Cardiac fibroblast (primary cell): ENCODE measurements at regions not wholly inside any gene's neighbourhood (a gene's known extent, or its start where the extent isn't known, plus 50 kb on each side); places are given as distances from the start of the nearest gene placed in this dataset.

Source experiments
- DNase-seq, 2 donors: peaks; one replicate each; pipeline versions ENCODE4 v3.0.0 to v3.0.0-alpha.2; 2010; ENCODE audit warnings: low read depth in 2 of 2
- H3K4me3 ChIP-seq, 2 donors: replicated peaks in 1 of 2; 1 replicate in 1 of 2; 2 replicates in 1 of 2; pipeline ENCODE4 v1.5.1; 2011; ENCODE audit warnings: low read depth in 2 of 2, low read length in 2 of 2, mild to moderate bottlenecking in 2 of 2, moderate library complexity in 1 of 2
- CTCF ChIP-seq: IDR thresholded peaks from one replicate; pipeline ENCODE4 v1.5.1; 2011; ENCODE audit warnings: low read depth, mild to moderate bottlenecking, low read length, inconsistent platforms

- no peak for TF ChIP-seq CTCF
- H3K4me3 ChIP-seq = no peak overlapping the region
- DNase-seq = no peak
Observed at GRCh38 chr7:438361-438760, 81.3 kb downstream of the PDGFA start.

GRCh38 chr7:438916-439315, 80.7 kb downstream of the PDGFA start:
- no peak overlapping the region for H3K4me3 ChIP-seq
- DNase-seq = no peak
- TF ChIP-seq CTCF = no peak

GRCh38 chr7:440059-440749, 79.4 kb downstream of the PDGFA start:
- no peak for DNase-seq
- H3K4me3 ChIP-seq = no peak overlapping the region
- no peak for TF ChIP-seq CTCF

- TF ChIP-seq CTCF = no peak
- H3K4me3 ChIP-seq = no peak overlapping the region
- DNase-seq = no peak
Observed at GRCh38 chr7:441684-442421, 77.8 kb downstream of the PDGFA start.

- no peak for TF ChIP-seq CTCF
- DNase-seq = no peak
- H3K4me3 ChIP-seq = no peak overlapping the region
Observed at GRCh38 chr7:442457-442856, 77.2 kb downstream of the PDGFA start.

GRCh38 chr7:443279-443833, 76.3 kb downstream of the PDGFA start:
- no peak for TF ChIP-seq CTCF
- no peak for DNase-seq
- no peak overlapping the region for H3K4me3 ChIP-seq
